Right atrium auricular region (tissue), 2 donors: ENCODE measurements at regions not wholly inside any gene's neighbourhood (a gene's known extent, or its start where the extent isn't known, plus 50 kb on each side); places are given as distances from the start of the nearest gene placed in this dataset.

Experiments used
- DNase-seq: peaks from one replicate; pipeline ENCODE4 v3.0.0-alpha.2; 2019; ENCODE audit warnings: low spot score
- H3K27ac ChIP-seq, 2 donors: fragments of 200-600 bp; sonication (generic); 1 replicate in 1 of 2; 2 replicates in 1 of 2; pipeline ENCODE4 v1.5.1; 2016 to 2019
- H3K27me3 ChIP-seq, 2 donors: fragments of 200-600 bp; sonication (generic); one replicate each; pipeline versions ENCODE4 v1.5.1 to v1.6.0; 2017 to 2019
- H3K36me3 ChIP-seq: fragments of 200-600 bp; sonication (generic); one replicate; pipeline ENCODE4 v1.5.1; 2016
- H3K4me1 ChIP-seq, 2 donors: fragments of 200-600 bp; sonication (generic); one replicate each; pipeline versions ENCODE4 v1.5.1 to v1.6.0; 2017 to 2019
- H3K4me3 ChIP-seq, 2 donors: fragments of 200-600 bp; sonication (generic); 1 replicate in 1 of 2; 2 replicates in 1 of 2; pipeline ENCODE4 v1.5.1; 2017 to 2019; ENCODE audit warnings: mild to moderate bottlenecking in 1 of 2, moderate library complexity in 1 of 2
- H3K9me3 ChIP-seq, 2 donors: fragments of 200-600 bp; sonication (generic); one replicate each; pipeline ENCODE4 v1.5.1; 2019
- TF ChIP-seq, protein P1 (sequence below), 2 donors: fragments of 200-600 bp; sonication (generic); IDR thresholded peaks; one replicate each; pipeline ENCODE4 v1.5.1; 2019; ENCODE audit warnings: antibody characterized with exemption in 2 of 2

GRCh38 chr13:58051396-58051795 is 419.9 kb downstream of the PCDH17 start:
- TF ChIP-seq, protein P1, sequence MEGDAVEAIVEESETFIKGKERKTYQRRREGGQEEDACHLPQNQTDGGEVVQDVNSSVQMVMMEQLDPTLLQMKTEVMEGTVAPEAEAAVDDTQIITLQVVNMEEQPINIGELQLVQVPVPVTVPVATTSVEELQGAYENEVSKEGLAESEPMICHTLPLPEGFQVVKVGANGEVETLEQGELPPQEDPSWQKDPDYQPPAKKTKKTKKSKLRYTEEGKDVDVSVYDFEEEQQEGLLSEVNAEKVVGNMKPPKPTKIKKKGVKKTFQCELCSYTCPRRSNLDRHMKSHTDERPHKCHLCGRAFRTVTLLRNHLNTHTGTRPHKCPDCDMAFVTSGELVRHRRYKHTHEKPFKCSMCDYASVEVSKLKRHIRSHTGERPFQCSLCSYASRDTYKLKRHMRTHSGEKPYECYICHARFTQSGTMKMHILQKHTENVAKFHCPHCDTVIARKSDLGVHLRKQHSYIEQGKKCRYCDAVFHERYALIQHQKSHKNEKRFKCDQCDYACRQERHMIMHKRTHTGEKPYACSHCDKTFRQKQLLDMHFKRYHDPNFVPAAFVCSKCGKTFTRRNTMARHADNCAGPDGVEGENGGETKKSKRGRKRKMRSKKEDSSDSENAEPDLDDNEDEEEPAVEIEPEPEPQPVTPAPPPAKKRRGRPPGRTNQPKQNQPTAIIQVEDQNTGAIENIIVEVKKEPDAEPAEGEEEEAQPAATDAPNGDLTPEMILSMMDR (IDR thresholded peaks at IDR 0.05) = no peak
- Histone ChIP-seq H3K4me3 (no peak overlapping the region), H3K27ac (no peak overlapping the region), H3K36me3 (no peaks in the 10 kb centered on the region), H3K27me3 (no peaks in the 10 kb centered on the region), H3K9me3 (no peaks in the 10 kb centered on the region), H3K4me1 (no peaks in the 10 kb centered on the region)
- DNase-seq = no peak

DNA sequence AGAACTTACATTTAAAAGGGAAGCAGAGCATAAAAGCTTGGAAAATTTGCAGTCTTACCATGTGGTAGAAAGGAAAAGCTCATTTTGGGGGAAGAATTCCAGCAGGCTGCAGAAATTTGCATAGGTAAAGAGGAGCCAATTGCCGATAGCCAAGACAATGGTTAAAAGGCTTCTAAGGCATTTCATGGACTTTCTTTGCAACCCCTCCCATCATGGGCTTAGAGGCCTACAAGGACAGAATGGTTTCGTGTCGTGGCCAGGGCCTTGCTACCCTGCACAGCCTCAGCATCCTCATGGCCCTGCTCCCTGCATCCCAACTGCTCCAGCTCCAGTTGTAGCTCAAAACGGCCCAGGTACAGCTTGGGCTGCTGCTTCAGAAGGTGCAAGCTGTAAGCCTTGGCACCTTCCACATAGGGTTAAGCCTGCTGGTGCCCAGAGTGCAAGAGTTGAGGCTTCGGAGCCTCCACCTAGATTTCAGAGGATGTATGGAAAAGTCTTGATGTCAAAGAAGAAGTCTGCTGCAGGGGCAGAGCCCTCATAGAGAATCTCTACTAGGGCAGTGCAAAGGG is 420.3 kb downstream of the PCDH17 start:
- Histone ChIP-seq H3K27ac (no peak overlapping the region), H3K9me3 (no peaks in the 10 kb centered on the region), H3K27me3 (no peaks in the 10 kb centered on the region), H3K4me3 (no peak overlapping the region), H3K4me1 (no peaks in the 10 kb centered on the region), H3K36me3 (no peaks in the 10 kb centered on the region)
- TF ChIP-seq, protein P1 (IDR thresholded peaks at IDR 0.05) = no peak
- no peak for DNase-seq

DNA sequence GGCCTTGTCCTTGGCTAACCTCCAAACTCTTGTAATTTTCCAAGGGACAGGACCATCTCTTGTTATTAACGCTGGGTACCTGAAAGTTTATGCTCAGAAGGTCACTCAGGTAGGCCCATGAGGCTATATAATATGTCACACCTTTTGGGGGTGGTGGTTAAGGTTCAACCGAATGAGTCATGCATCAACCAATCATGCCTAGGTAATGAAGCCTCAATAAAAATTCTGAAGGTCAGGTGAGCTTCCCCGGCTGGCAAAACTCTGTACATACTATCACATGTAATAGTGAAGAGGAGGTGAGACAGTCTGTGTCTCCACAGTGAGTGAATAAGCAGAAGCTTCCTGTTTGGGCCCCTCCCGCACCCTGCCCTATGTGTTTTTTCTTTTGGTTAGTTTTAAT is 424.9 kb downstream of the PCDH17 start:
- no peak overlapping the region for H3K27ac ChIP-seq
- H3K4me1 ChIP-seq = no peaks in the 10 kb centered on the region
- H3K4me3 ChIP-seq = no peak overlapping the region
- no peak for DNase-seq
- H3K36me3 ChIP-seq = no peaks in the 10 kb centered on the region
- no peaks in the 10 kb centered on the region for H3K27me3 ChIP-seq
- TF ChIP-seq, protein P1 (IDR thresholded peaks at IDR 0.05) = no peak
- H3K9me3 ChIP-seq = no peaks in the 10 kb centered on the region

GRCh38 chr13:58059624-58060023 is 428.1 kb downstream of the PCDH17 start:
- TF ChIP-seq, protein P1 (IDR thresholded peaks at IDR 0.05) = no peak
- no peak for DNase-seq
- H3K4me3 ChIP-seq = no peak overlapping the region

GRCh38 chr13:58080806-58081205 is 449.3 kb downstream of the PCDH17 start:
- H3K27me3 ChIP-seq = no peaks in the 10 kb centered on the region
- no peak for DNase-seq
- no peak overlapping the region for H3K27ac ChIP-seq
- H3K4me3 ChIP-seq = no peak overlapping the region
- TF ChIP-seq, protein P1 (IDR thresholded peaks at IDR 0.05) = no peak
- no peaks in the 10 kb centered on the region for H3K9me3 ChIP-seq
- no peaks in the 10 kb centered on the region for H3K36me3 ChIP-seq
- H3K4me1 ChIP-seq = no peaks in the 10 kb centered on the region

More at GRCh38 chr13:58059624-58060023, 428.1 kb downstream of the PCDH17 start:
- H3K4me1 ChIP-seq = no peaks in the 10 kb centered on the region
- no peaks in the 10 kb centered on the region for H3K9me3 ChIP-seq
- H3K27ac ChIP-seq = no peak overlapping the region
- H3K36me3 ChIP-seq = no peaks in the 10 kb centered on the region
- H3K27me3 ChIP-seq = no peaks in the 10 kb centered on the region

- Histone ChIP-seq H3K27ac (no peak overlapping the region), H3K36me3 (no peaks in the 10 kb centered on the region), H3K9me3 (no peaks in the 10 kb centered on the region), H3K4me3 (no peak overlapping the region), H3K27me3 (no peaks in the 10 kb centered on the region), H3K4me1 (no peaks in the 10 kb centered on the region)
- TF ChIP-seq, protein P1 (IDR thresholded peaks at IDR 0.05) = no peak
- no peak for DNase-seq
Observed at GRCh38 chr13:58081301-58081820, 449.8 kb downstream of the PCDH17 start.
